ENCODE measurements at regions not wholly inside any gene's neighbourhood (a gene's known extent, or its start where the extent isn't known, plus 50 kb on each side); places are given as distances from the start of the nearest gene placed in this dataset.
"Not testable (repeated sequence)": the region's sequence is repeated elsewhere in the genome, so short reads cannot be mapped to it uniquely, and the experiment has no call there.

- no peak for DNase-seq (ENCODE audit: low read depth)
These were observed 349.4 kb upstream of the RUNX1 start for GRCh38 chr21:35398346-35398982.

DNA sequence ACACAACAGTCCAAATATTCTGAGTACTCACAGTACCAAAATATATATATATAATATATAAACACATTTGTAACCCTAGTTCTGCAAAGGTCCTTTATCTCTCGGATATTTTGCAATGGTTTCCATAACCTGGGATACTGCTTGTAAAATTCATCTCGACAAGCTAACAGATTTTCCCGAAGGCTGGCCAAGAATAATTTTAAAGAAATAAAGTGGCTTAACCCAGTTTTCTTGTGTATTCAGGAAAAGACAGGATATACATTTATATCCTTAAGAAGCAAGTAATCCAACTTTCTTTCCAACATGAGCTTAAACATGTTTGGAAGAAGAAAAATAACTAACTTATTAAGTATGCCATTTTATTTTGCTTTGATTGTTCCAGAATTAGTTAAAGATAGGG is 348.7 kb upstream of the RUNX1 start:
- DNase-seq (ENCODE audit: low read depth), result no peak

GRCh38 chr21:35396655-35397054 is 347.6 kb upstream of the RUNX1 start:
- DNase-seq (ENCODE audit: low read depth), result no peak

DNA sequence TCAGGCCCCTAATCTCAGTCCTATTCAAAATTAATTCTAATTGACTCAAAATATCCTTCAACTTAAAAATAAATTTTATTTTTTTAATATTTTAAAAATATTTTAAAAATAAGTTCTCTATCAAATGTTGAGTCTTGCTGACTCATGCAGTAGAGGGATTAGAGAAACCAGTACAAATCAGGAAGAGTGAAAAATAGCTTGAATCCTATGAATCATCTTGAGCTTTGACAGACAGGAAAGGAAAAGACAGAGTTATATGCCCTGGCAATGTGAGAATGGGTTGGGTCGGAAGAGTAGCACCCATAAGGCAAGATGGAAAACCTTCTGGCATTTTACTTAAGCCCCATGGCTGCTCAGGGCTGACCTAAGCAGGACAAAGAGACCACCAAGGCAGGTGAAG is 346.6 kb upstream of the RUNX1 start:
- no peak for DNase-seq (ENCODE audit: low read depth)

DNA sequence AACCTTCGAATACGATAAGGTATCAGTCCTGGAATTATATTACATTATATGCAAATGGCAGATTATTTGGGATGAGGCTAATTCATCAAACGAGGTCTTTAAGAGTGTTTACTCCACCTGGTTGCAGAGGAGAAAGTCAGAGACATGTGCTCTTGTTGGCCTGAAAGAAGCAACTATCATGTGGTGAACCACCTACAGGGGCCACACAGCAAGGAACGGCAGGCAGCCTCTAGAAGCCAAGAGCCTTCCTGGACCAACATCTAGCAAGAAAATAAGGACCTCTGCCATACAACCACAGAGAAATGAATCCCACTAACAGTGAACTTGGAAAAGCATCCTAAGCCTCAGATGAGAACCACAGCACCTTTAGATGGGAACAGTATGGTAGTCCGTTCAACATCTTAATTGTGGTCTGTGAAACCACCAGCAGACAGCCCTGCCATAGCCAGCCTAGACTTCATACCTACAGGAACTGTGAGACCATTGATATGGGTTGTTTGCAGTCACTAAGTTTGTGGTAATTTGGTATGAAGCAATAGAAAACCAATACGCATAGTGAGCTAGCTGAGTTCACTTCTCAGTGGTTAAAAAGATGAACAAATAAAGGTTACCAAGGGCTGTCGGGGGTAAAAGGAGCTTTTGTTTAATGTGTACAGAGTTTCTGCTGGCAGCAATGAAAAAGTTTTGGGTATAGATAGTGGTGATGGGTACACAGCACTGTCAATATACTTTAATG is 345.7 kb upstream of the RUNX1 start:
- DNase-seq (ENCODE audit: low read depth), result no peak

GRCh38 chr21:35394049-35394448 is 344.9 kb upstream of the RUNX1 start:
- DNase-seq (ENCODE audit: low read depth), result no peak

GRCh38 chr21:35390013-35390776 is 341.1 kb upstream of the RUNX1 start:
- no peak for DNase-seq (ENCODE audit: low read depth)

DNA sequence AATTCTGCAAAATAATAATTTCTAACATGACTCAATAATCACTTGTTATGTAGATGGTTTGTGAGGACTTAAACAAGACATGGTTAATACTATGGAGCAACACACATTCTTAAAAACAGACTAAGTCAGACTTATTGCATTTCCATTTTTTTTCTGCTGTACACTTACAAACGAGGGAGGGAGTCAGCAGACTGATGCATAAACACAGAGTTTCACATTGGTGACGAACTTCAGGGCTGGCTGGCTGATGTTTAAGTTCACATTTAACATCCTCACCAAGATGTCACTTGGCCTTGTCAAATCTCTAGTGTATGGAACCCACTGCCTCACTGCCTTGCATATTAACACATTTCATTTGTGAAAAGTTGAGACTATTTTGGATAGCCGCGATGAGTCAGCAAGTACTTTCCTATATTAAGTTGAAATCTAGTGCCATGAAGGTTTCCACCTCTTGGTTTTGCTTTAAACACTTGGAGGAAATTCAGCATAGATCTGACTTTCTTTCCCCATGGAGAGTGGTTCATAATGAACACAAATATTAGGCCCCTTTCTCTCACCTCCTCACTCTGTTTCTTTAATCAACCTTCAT is 337.5 kb upstream of the RUNX1 start:
- DNase-seq (ENCODE audit: low read depth), result no peak

DNA sequence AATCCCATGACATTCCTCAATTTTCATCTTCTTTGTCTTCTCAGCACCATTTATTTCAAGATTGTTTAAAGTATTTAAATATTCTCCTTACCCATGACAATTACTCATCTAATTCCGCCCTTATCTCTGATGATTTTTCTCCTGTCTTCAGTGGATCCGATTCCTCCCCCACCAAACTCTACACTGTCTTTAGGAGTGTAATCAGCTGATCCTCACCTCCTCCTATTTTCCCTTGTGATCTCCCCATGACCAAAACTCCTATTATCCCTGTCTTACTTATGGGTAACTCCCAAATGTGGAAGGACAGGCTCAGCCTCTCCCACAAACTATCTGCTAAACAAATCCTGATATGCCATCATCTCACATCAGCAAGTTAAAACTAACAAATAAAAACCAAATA is 335.3 kb upstream of the RUNX1 start:
- no peak for DNase-seq (ENCODE audit: low read depth)

DNA sequence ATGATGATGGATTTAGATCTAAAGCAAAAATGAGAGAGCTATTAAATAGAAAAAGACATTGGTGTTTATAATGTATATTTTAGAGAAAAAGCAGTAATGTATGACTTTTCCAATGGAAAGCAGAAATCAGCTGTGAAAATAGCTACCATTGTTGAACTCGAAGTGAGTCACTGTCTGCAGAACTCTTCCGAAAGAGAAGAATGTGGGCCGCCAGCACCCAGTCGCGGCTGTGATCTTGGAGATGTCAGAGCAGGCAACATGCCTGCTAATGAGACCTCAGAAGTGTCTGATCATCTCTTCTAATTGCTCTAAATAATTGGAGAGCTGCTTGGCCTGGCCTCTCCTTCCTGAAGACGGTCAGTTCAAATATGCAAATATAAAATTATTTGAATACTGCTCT is 333.6 kb upstream of the RUNX1 start:
- DNase-seq (ENCODE audit: low read depth), result no peak

DNA sequence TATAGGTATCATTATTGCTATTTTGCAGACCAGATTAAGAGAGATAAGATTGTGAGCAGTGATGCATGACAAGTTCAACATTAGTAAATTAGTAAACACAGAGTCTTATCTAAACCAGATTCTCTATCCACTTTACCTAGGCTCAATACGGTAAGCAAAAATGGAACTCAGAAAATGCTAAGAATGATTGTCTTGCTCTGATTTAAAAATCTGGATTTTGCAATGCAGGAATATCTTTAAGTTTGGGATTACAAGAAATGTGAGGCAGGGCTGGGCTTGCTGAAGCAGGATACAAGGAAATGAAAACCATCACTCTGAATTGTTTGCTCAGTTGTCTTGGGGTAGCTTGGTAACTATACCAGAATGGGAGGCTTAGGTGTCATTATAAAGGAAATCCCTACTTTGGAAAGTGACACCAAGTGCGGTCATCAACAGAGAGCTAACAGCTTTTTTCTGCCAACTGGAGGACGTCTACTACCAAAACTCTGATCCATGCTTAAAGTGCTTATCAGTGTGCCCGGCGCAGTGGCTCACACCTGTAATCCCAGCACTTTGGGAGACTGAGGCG is 332.7 kb upstream of the RUNX1 start:
- no peak for DNase-seq (ENCODE audit: low read depth)

DNA sequence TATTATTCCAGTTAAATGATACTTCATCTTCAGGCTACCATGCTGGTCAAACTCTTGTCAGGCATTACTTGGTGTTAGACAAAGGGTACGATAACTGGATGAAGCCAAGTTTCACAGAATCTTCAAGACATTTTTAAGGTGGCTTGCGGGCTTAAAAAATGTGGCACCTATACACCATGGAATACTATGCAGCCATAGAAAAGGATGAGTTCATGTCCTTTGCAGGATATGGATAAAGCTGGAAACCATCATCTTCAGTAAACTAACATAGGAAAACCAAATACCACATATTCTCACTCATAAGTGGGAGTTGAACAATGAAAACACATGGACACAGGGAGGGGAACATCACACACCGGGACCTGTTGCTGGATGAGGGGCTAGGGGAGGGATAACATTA is 331.2 kb upstream of the RUNX1 start:
- not testable (repeated sequence) for DNase-seq (ENCODE audit: low read depth)

DNA sequence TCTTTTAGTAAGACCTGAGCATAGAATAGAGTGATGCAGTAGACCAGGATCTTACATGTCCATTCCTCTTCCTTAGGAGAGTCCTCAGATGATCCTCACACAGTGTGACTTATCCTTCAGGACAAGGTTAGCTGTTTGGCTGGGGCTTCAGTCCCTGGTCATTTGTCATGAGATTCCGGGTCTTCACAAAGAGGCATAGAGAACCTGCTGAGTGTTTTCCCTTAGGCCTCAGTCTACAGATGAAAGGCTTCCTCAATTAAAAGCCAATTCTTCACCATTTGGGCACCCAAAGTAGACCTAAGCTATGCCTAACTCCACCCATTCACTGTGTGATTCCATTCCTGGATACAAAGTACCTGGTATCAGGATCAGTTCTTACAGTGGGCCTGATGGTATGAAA is 329.8 kb upstream of the RUNX1 start:
- DNase-seq (ENCODE audit: low read depth), result no peak

GRCh38 chr21:35377505-35378090 is 328.5 kb upstream of the RUNX1 start:
- DNase-seq (ENCODE audit: low read depth), result no peak

GRCh38 chr21:35376406-35377135 is 327.5 kb upstream of the RUNX1 start:
- DNase-seq (ENCODE audit: low read depth), result no peak

DNA sequence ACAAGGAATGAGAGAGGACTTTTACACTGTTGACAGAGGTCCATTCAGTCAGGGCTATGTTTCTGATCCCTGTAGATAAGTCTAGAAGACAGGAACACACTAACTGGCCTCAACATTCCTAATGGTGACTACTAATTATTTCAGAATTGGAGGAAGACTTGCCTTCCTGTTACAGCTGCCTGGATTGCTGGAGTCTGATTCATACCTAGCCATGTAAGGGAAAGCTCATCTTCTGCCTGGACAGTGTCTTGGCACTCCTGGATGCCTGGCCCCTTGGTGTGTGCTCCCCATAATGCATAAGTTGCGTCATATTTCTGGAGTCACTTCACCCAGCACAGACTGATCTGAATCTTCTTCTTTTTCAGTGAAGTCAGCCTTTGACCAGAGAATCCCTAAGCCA is 326.0 kb upstream of the RUNX1 start:
- DNase-seq (ENCODE audit: low read depth), result no peak

DNA sequence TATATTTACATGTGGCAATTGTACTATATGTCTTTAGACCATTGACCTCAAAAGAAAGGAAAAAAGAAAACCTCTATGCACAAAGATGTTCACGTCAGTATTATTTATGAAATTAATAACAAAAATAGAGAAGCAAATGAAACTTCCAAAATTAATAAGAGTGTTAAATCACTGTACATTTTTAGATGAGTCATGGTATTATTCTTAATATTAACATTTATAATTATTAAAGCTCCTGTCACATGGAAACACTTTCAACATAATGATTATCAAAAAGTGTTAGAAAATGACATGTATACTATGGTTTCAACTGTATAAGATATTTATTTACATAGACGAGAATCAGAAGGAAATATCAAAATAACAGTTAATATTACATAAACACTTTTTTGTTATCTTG is 324.9 kb upstream of the RUNX1 start:
- no peak for DNase-seq (ENCODE audit: low read depth)

- DNase-seq (ENCODE audit: low read depth), result no peak
These were observed 323.1 kb upstream of the RUNX1 start for GRCh38 chr21:35372201-35372600.

GRCh38 chr21:35370671-35371070 is 321.6 kb upstream of the RUNX1 start:
- no peak for DNase-seq (ENCODE audit: low read depth)

- no peak for DNase-seq (ENCODE audit: low read depth)
These were observed 321.0 kb upstream of the RUNX1 start for GRCh38 chr21:35370071-35370470.

GRCh38 chr21:35368326-35368725 is 319.2 kb upstream of the RUNX1 start:
- no peak for DNase-seq (ENCODE audit: low read depth)

Measured in activated T-helper 1 cell treated with Interleukin-2 at 50 U/mL for 16 hours (primary cell).